Right renal cortex interstitium (tissue), 3 donors: ENCODE measurements at regions not wholly inside any gene's neighbourhood (a gene's known extent, or its start where the extent isn't known, plus 50 kb on each side); places are given as distances from the start of the nearest gene placed in this dataset.
A peak's percentile ranks its signal among the peaks of the same experiment; 100 is the strongest.

Source experiments
- DNase-seq, 3 donors: peaks; one replicate each; pipeline ENCODE4 v3.0.0-alpha.2; 2013; ENCODE audit warnings: low read depth in 3 of 3, low spot score in 2 of 3

- peak in 1 of 3 donors; percentile 32 for DNase-seq
Measured at GRCh38 chr22:48536541-48537342, 1290.9 kb downstream of the BRD1 start.

GRCh38 chr22:48535868-48536540 is 1291.7 kb downstream of the BRD1 start:
- no peak for DNase-seq

- DNase-seq, result no peak
Measured at GRCh38 chr22:48534395-48534958, 1293.2 kb downstream of the BRD1 start.

GRCh38 chr22:48532986-48533385 is 1294.7 kb downstream of the BRD1 start:
- no peak for DNase-seq

GRCh38 chr22:48531761-48532435 is 1295.8 kb downstream of the BRD1 start:
- no peak for DNase-seq

- no peak for DNase-seq
Measured at GRCh38 chr22:48531108-48531507, 1296.6 kb downstream of the BRD1 start.

GRCh38 chr22:48530666-48531065 is 1297.0 kb downstream of the BRD1 start:
- no peak for DNase-seq

GRCh38 chr22:48528221-48528915 is 1299.3 kb downstream of the BRD1 start:
- DNase-seq, result no peak

GRCh38 chr22:48523761-48524160 is 1303.9 kb downstream of the BRD1 start:
- DNase-seq, result no peak

GRCh38 chr22:48523091-48523490 is 1304.6 kb downstream of the BRD1 start:
- no peak for DNase-seq

- no peak for DNase-seq
Measured at GRCh38 chr22:48522271-48522670, 1305.4 kb downstream of the BRD1 start.

- DNase-seq, result peak in 2 of 3 donors; percentile 25 to 45
Measured at GRCh38 chr22:48520884-48521588, 1306.6 kb downstream of the BRD1 start.

GRCh38 chr22:48520207-48520606 is 1307.5 kb downstream of the BRD1 start:
- no peak for DNase-seq

GRCh38 chr22:48517039-48518030 is 1310.3 kb downstream of the BRD1 start:
- DNase-seq, result no peak

GRCh38 chr22:48516571-48516970 is 1311.1 kb downstream of the BRD1 start:
- DNase-seq, result no peak

- DNase-seq, result no peak
Measured at GRCh38 chr22:48515571-48516200, 1312.0 kb downstream of the BRD1 start.

GRCh38 chr22:48513929-48514328 is 1313.7 kb downstream of the BRD1 start:
- DNase-seq, result no peak

GRCh38 chr22:48513446-48513845 is 1314.2 kb downstream of the BRD1 start:
- no peak for DNase-seq
